HEK293 (cell line): ENCODE measurements at regions not wholly inside any gene's neighbourhood (a gene's known extent, or its start where the extent isn't known, plus 50 kb on each side); places are given as distances from the start of the nearest gene placed in this dataset.

Experiments used
- CTCF ChIA-PET: fragments of 350-600 bp; formaldehyde crosslinking; extraction: SDS; loops from one replicate; lab custom pipeline; 2021; ENCODE audit warnings: antibody characterized with exemption; lab: Yijun Ruan, JAX
- POLR2A ChIA-PET: fragments of 300-600 bp; formaldehyde crosslinking; extraction: SDS; loops from one replicate; lab custom pipeline; 2020; ENCODE audit warnings: antibody characterized with exemption, inconsistent platforms; lab: Yijun Ruan, JAX
- H3K27ac ChIP-seq: fragments of 200-500 bp; sonication (Bioruptor generic); 2 replicates; pipeline ENCODE4 v1.5.1; 2014; ENCODE audit warnings: low read depth, low read length, control low read depth, inconsistent platforms; ENCODE audit errors: extremely low read depth
- H3K36me3 ChIP-seq, 2 experiments: fragments of 200-500 bp in 1 of 2; sonication (Bioruptor generic) in 1 of 2; 1 replicate in 1 of 2; 2 replicates in 1 of 2; pipeline ENCODE4 v1.5.1; 2014 to 2017; ENCODE audit warnings: inconsistent platforms in 2 of 2, low read length in 2 of 2; ENCODE audit not compliant: control insufficient read depth in 2 of 2, insufficient read depth in 1 of 2
- H3K4me1 ChIP-seq: fragments of 200-500 bp; sonication (Bioruptor generic); 2 replicates; pipeline ENCODE4 v1.5.1; 2014; ENCODE audit warnings: mild to moderate bottlenecking, low read length, inconsistent platforms; ENCODE audit not compliant: control insufficient read depth, insufficient read depth
- H3K4me3 ChIP-seq: 2 replicates; pipeline ENCODE4 v1.5.1; 2011; ENCODE audit warnings: low read depth, mild to moderate bottlenecking, control low read depth, low read length, moderate library complexity
- H3K9me3 ChIP-seq: fragments of 200-500 bp; sonication (Bioruptor generic); 2 replicates; pipeline ENCODE4 v1.5.1; 2014; ENCODE audit warnings: low read depth, low read length, inconsistent platforms; ENCODE audit not compliant: control insufficient read depth, insufficient read depth
- FEZF1 ChIP-seq: fragments of 450-650 bp; formaldehyde crosslinking; IDR thresholded peaks from 2 replicates; pipeline ENCODE4 v1.5.1; 2016; ENCODE audit warnings: missing biosample characterization, missing genetic modification characterization
- GLIS1 ChIP-seq: fragments of 450-650 bp; formaldehyde crosslinking; IDR thresholded peaks from 2 replicates; pipeline ENCODE4 v1.5.1; 2016; ENCODE audit warnings: missing biosample characterization, missing genetic modification characterization
- MEIS1 ChIP-seq: sonication (generic); formaldehyde crosslinking; IDR thresholded peaks from 2 replicates; pipeline ENCODE4 v1.8.1; 2022; ENCODE audit warnings: missing genetic modification reagents, mild to moderate bottlenecking, borderline replicate concordance
- ZFHX2 ChIP-seq: fragments of 450-650 bp; formaldehyde crosslinking; conservative IDR thresholded peaks from 2 replicates; pipeline ENCODE4 v1.5.1; 2016; ENCODE audit warnings: missing biosample characterization, missing genetic modification characterization
- ZIC2 ChIP-seq: fragments of 450-650 bp; formaldehyde crosslinking; IDR thresholded peaks from 2 replicates; pipeline ENCODE4 v1.5.1; 2016; ENCODE audit warnings: missing biosample characterization, missing genetic modification characterization
- ZNF214 ChIP-seq: fragments of 450-650 bp; formaldehyde crosslinking; IDR thresholded peaks from 2 replicates; pipeline ENCODE4 v1.5.1; 2017; ENCODE audit warnings: missing biosample characterization, mild to moderate bottlenecking, missing genetic modification characterization, borderline replicate concordance
- ZNF223 ChIP-seq: fragments of 450-650 bp; formaldehyde crosslinking; IDR thresholded peaks from 2 replicates; pipeline ENCODE4 v1.5.1; 2016; ENCODE audit warnings: missing biosample characterization, missing genetic modification characterization
- ZNF23 ChIP-seq: fragments of 450-650 bp; formaldehyde crosslinking; IDR thresholded peaks from 2 replicates; pipeline ENCODE4 v1.5.1; 2016; ENCODE audit warnings: missing biosample characterization, missing genetic modification characterization, borderline replicate concordance
- ZNF239 ChIP-seq: fragments of 450-650 bp; formaldehyde crosslinking; IDR thresholded peaks from 2 replicates; pipeline ENCODE4 v1.5.1; 2016; ENCODE audit warnings: missing biosample characterization, missing genetic modification characterization
- ZNF548 ChIP-seq: fragments of 450-650 bp; formaldehyde crosslinking; IDR thresholded peaks from 2 replicates; pipeline ENCODE4 v1.5.1; 2016; ENCODE audit warnings: missing biosample characterization, missing genetic modification characterization
- ZNF707 ChIP-seq: fragments of 450-650 bp; formaldehyde crosslinking; IDR thresholded peaks from 2 replicates; pipeline ENCODE4 v1.5.1; 2016; ENCODE audit warnings: missing biosample characterization, missing genetic modification characterization
- ZNF830 ChIP-seq: fragments of 450-650 bp; IDR thresholded peaks from 2 replicates; pipeline ENCODE4 v1.5.0; 2018; ENCODE audit warnings: missing biosample characterization, missing genetic modification characterization, low read depth, mild to moderate bottlenecking, moderate library complexity
- ZSCAN30 ChIP-seq: fragments of 450-650 bp; IDR thresholded peaks from 2 replicates; pipeline ENCODE4 v1.5.1; 2018; ENCODE audit warnings: missing biosample characterization, mild to moderate bottlenecking, missing genetic modification characterization, moderate library complexity
- ZXDB ChIP-seq: fragments of 450-650 bp; formaldehyde crosslinking; IDR thresholded peaks from 2 replicates; pipeline ENCODE4 v1.5.1; 2016; ENCODE audit warnings: missing biosample characterization, missing genetic modification characterization
- TF ChIP-seq, protein P1 (sequence below): sonication (generic); formaldehyde crosslinking; IDR thresholded peaks from 2 replicates; pipeline ENCODE4 v1.8.1; 2022; ENCODE audit warnings: mild to moderate bottlenecking, moderate library complexity, missing genetic modification reagents
- TF ChIP-seq, protein P2 (sequence below): fragments of 450-650 bp; formaldehyde crosslinking; IDR thresholded peaks from 2 replicates; pipeline ENCODE4 v1.5.1; 2017; ENCODE audit warnings: missing biosample characterization, missing genetic modification characterization
- TF ChIP-seq, protein P3 (sequence below): fragments of 450-650 bp; formaldehyde crosslinking; IDR thresholded peaks from 2 replicates; pipeline ENCODE4 v1.5.1; 2016; ENCODE audit warnings: missing biosample characterization, missing genetic modification characterization

DNA sequence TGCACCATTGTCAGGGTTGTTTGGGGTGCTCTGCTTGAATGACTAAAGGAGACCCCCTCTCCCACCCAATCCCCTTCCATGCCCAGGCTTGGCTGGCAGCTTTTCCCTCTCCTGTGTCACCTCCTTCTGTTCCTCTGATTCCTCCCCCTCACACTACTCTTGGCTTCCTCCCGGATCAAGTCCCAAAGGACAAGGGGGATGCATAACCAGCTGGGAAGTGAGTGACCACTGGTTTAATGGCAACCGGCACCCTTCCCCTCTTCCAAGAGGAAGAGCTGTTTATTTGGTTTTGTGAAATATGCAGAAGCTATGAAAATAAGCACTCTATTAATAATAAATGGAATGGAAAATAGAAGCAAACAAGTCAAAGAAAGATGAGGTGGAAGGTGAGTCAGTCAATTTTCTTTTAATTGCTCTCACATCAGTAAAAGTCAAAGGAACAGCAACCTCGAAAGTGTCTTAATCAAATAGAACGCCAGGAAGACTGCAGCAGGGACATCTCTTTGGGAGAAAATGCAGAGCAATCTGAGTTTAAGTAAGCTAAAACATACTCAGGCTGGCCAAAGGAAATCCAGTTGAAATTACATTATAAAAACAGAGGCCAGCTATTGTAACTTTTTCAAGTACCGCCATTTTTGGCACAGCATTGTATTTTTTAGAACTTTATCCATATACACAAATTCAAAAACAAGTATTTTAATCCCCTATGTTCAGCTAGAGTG lies 322.5 kb downstream of the SIPA1L2 start:
- Histone ChIP-seq H3K4me3 (no peak overlapping the region), H3K4me1 (peaks cover 5% of the 10 kb centered on the region; the same call in 1 of the 2 replicates), H3K36me3 (no peaks in the 10 kb centered on the region), H3K27ac (no peak overlapping the region), H3K9me3 (no peaks in the 10 kb centered on the region)
- TF ChIP-seq, protein P1, sequence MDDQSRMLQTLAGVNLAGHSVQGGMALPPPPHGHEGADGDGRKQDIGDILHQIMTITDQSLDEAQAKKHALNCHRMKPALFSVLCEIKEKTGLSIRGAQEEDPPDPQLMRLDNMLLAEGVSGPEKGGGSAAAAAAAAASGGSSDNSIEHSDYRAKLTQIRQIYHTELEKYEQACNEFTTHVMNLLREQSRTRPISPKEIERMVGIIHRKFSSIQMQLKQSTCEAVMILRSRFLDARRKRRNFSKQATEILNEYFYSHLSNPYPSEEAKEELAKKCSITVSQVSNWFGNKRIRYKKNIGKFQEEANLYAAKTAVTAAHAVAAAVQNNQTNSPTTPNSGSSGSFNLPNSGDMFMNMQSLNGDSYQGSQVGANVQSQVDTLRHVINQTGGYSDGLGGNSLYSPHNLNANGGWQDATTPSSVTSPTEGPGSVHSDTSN (CRISPR knock-in tag) = no peak
- TF ChIP-seq ZNF214 (no peak), ZNF548 (tag by site-specific recombination) (no peak), MEIS1 (CRISPR knock-in tag) (no peak)
- POLR2A ChIA-PET = interaction anchor here (0.6 kb wide), 1 partner anchor 19 kb away, joined by 3 read pairs; no protein-coding TSS in a partner anchor
- CTCF ChIA-PET = interaction anchor here (0.6 to 1.1 kb wide), 3 partner anchors 21 to 324 kb away, joined by 4 to 7 read pairs (median 6); no protein-coding TSS in a partner anchor

DNA sequence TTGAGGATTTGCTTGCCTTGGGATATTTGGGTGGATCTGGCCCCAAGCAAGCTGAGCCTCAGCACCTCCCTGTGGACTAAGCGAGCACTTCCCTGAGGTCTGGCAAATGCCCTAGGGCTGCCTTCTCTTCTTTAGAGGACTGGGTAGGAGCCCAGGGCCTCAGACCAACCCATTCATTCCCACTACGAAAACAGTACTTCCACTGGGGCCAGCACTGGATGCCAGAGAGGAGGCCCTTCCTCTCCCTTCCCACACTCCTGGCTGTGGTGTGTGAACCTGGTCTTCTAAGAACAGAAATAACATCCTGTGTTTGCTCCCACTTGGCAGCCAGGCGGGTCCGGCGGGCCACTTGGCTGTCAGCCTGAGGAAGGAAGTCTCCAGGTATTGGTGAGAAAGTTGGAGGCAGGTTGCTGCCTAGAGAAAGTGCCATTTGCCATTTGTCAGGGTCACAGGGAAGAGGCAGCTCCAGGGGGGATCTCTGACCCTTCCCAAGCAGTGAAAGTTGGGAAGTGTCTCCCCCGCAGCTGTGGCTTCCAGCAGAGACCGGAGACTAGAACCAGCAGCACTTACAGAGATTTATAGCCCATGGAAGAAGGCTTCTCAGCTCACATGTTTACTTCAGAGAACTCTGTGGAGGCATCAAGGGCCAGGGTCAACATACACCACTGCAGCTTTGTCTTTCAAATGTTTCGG lies 323.5 kb downstream of the SIPA1L2 start:
- H3K27ac ChIP-seq = peak overlapping the region; percentile 10; the same call in 1 of the 2 replicates
- no peak overlapping the region for H3K4me3 ChIP-seq
- POLR2A ChIA-PET = no interaction called here
- H3K9me3 ChIP-seq = no peaks in the 10 kb centered on the region
- TF ChIP-seq, protein P2, sequence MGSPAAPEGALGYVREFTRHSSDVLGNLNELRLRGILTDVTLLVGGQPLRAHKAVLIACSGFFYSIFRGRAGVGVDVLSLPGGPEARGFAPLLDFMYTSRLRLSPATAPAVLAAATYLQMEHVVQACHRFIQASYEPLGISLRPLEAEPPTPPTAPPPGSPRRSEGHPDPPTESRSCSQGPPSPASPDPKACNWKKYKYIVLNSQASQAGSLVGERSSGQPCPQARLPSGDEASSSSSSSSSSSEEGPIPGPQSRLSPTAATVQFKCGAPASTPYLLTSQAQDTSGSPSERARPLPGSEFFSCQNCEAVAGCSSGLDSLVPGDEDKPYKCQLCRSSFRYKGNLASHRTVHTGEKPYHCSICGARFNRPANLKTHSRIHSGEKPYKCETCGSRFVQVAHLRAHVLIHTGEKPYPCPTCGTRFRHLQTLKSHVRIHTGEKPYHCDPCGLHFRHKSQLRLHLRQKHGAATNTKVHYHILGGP = peak; percentile 73; the same call in 1 of the 2 replicates
- TF ChIP-seq ZIC2 = peak; percentile 80
- TF ChIP-seq FEZF1 = peak; percentile 86
- TF ChIP-seq ZNF23 (tag by site-specific recombination) = no peak
- no peak for TF ChIP-seq ZNF223 (tag by site-specific recombination)
- peak; percentile 91 for TF ChIP-seq GLIS1
- TF ChIP-seq ZNF239 (tag by site-specific recombination) = no peak
- TF ChIP-seq ZFHX2 (tag by site-specific recombination) = 0 out of 2 replicates have a peak, but pooled peaks have one; percentile 5
- peaks cover 5% of the 10 kb centered on the region; the same call in 1 of the 2 replicates for H3K4me1 ChIP-seq
- H3K36me3 ChIP-seq = no peaks in the 10 kb centered on the region
- CTCF ChIA-PET = interaction anchor here (0.6 to 1.2 kb wide), 3 partner anchors 22 to 316 kb away, joined by 3 to 6 read pairs (median 3); no protein-coding TSS in a partner anchor

DNA sequence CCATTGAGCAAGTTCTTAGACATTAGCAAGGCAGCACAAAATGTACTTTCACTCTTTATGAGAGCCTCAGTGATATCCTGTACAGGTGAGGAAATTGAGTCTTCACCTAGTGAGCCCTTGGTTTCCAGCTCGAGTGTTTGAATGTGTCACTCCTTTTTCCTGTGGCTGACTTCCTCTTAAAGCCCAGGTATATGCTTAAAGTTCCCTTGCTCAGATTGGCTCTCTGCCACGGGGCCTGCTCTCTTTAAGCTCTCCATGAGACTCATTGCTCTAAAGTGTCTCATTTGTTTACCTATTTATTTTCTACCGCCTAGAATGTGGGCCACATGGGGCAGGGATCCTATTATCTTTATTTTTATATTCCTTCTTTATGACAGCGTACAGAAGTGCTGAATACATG lies 324.9 kb downstream of the SIPA1L2 start:
- Histone ChIP-seq H3K4me3 (no peak overlapping the region), H3K27ac (no peak overlapping the region), H3K9me3 (no peaks in the 10 kb centered on the region)
- POLR2A ChIA-PET = interaction anchor here (0.6 kb wide), 1 partner anchor 433 kb away, joined by 3 read pairs; no protein-coding TSS in a partner anchor
- no peak for TF ChIP-seq ZXDB (tag by site-specific recombination)
- TF ChIP-seq ZNF830 = no peak
- TF ChIP-seq ZSCAN30 (tag by site-specific recombination) = no peak
- no peak for TF ChIP-seq ZNF707 (tag by site-specific recombination)
- TF ChIP-seq, protein P3, sequence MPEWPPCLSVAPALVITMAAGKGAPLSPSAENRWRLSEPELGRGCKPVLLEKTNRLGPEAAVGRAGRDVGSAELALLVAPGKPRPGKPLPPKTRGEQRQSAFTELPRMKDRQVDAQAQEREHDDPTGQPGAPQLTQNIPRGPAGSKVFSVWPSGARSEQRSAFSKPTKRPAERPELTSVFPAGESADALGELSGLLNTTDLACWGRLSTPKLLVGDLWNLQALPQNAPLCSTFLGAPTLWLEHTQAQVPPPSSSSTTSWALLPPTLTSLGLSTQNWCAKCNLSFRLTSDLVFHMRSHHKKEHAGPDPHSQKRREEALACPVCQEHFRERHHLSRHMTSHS (tag by site-specific recombination) = no peak
- TF ChIP-seq, all 188 proteins: peak for 0
- Histone ChIP-seq H3K36me3 (no peaks in the 10 kb centered on the region), H3K4me1 (peaks cover 5% of the 10 kb centered on the region; the same call in 1 of the 2 replicates)
- CTCF ChIA-PET = interaction anchor here (0.6 to 1.2 kb wide), 2 partner anchors 233 to 314 kb away, joined by 3 read pairs; no protein-coding TSS in a partner anchor
